ENCODE measurements at regions not wholly inside any gene's neighbourhood (a gene's known extent, or its start where the extent isn't known, plus 50 kb on each side); places are given as distances from the start of the nearest gene placed in this dataset.

GRCh38 chr4:59122626-59123025 lies 2012.4 kb upstream of the IGFBP7 start:
- TF ChIP-seq, protein P1, sequence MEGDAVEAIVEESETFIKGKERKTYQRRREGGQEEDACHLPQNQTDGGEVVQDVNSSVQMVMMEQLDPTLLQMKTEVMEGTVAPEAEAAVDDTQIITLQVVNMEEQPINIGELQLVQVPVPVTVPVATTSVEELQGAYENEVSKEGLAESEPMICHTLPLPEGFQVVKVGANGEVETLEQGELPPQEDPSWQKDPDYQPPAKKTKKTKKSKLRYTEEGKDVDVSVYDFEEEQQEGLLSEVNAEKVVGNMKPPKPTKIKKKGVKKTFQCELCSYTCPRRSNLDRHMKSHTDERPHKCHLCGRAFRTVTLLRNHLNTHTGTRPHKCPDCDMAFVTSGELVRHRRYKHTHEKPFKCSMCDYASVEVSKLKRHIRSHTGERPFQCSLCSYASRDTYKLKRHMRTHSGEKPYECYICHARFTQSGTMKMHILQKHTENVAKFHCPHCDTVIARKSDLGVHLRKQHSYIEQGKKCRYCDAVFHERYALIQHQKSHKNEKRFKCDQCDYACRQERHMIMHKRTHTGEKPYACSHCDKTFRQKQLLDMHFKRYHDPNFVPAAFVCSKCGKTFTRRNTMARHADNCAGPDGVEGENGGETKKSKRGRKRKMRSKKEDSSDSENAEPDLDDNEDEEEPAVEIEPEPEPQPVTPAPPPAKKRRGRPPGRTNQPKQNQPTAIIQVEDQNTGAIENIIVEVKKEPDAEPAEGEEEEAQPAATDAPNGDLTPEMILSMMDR (IDR thresholded peaks at IDR 0.05), result no peak
- TF ChIP-seq POLR2A (IDR thresholded peaks at IDR 0.05) (no peak), POLR2AphosphoS5 (IDR thresholded peaks at IDR 0.05) (no peak)

All from sigmoid colon (tissue), 4 donors.